Activated naive CD4-positive, alpha-beta T cell treated with anti-CD3 and anti-CD28 coated beads, Interleukin-2, amount 10 ng/mL, durations not matched to agents 7 days and 5 days (primary cell): ENCODE measurements at regions not wholly inside any gene's neighbourhood (a gene's known extent, or its start where the extent isn't known, plus 50 kb on each side); places are given as distances from the start of the nearest gene placed in this dataset.

ENCODE experiments used
- CTCF ChIA-PET: fragments of 350-600 bp; sonication (Branson Sonifier 250); formaldehyde crosslinking; loops from one replicate; lab custom pipeline; 2021; ENCODE audit warnings: antibody characterized with exemption; lab: Charles Lee
- DNase-seq: peaks from one replicate; pipeline ENCODE4 v3.0.0-alpha.2; 2020
- H3K27ac Mint-ChIP-seq: one replicate; pipeline ENCODE4 v1.8.0; 2021; ENCODE audit warnings: mild to moderate bottlenecking, moderate library complexity, mixed read lengths
- H3K27me3 Mint-ChIP-seq: one replicate; pipeline ENCODE4 v1.8.0; 2021; ENCODE audit warnings: mild to moderate bottlenecking, mixed read lengths
- H3K36me3 Mint-ChIP-seq: one replicate; pipeline ENCODE4 v1.8.0; 2021; ENCODE audit warnings: mixed read lengths
- H3K4me1 Mint-ChIP-seq: one replicate; pipeline ENCODE4 v1.8.0; 2021; ENCODE audit warnings: mixed read lengths
- H3K4me3 Mint-ChIP-seq: one replicate; pipeline ENCODE4 v1.8.0; 2021; ENCODE audit warnings: mild to moderate bottlenecking, moderate library complexity, mixed read lengths
- H3K9me3 Mint-ChIP-seq: one replicate; pipeline ENCODE4 v1.8.0; 2021; ENCODE audit warnings: mixed read lengths

GRCh38 chr2:236717729-236718128 lies 148.1 kb downstream of the ACKR3 start:
- CTCF ChIA-PET = no interaction called here
- Mint-ChIP-seq H3K4me3 (no peak overlapping the region), H3K36me3 (no peaks in the 10 kb centered on the region), H3K27me3 (peaks cover 38% of the 10 kb centered on the region), H3K4me1 (no peaks in the 10 kb centered on the region), H3K9me3 (no peaks in the 10 kb centered on the region), H3K27ac (no peak overlapping the region)
- DNase-seq = no peak

DNA sequence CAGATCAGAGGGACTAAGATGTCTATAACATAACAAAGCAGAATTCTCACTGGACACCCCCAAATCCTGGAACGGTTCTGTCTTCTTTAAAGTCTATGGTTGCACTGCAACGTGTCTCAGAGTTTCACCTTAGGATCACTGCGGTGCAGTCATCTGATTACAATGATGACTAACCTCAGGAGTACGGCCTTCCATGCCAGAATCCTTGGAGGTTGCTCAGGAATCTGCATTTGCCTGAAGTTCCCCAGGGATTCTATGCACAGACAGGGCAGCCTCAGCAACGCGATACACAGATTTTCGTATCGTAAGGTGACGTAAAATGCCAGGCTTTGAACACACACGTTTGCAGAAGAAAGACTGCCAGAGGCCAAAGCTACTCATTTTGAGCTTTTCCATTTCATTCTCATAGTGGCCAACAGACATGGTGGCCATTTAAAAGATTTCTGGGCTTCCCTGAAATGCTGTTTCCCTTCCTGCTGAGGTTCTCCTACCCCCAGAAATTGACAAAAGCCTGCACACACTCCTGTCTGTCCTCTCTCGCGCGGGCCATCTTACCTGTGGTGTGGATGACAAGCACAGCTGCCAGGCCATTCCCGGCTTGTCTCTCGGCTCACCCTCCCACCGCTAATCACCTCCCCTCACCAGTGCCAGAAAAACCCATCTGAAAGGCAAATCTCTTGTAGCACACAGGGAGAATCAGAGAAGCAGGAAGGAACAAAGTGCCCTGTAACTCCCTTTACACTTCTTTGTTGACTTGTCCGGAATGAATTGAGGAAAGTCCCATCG lies 148.8 kb downstream of the ACKR3 start:
- DNase-seq = no peak
- peaks cover 33% of the 10 kb centered on the region for H3K27me3 Mint-ChIP-seq
- CTCF ChIA-PET = no interaction called here
- H3K9me3 Mint-ChIP-seq = no peaks in the 10 kb centered on the region
- H3K36me3 Mint-ChIP-seq = no peaks in the 10 kb centered on the region
- no peak overlapping the region for H3K27ac Mint-ChIP-seq
- no peak overlapping the region for H3K4me3 Mint-ChIP-seq
- no peaks in the 10 kb centered on the region for H3K4me1 Mint-ChIP-seq

DNA sequence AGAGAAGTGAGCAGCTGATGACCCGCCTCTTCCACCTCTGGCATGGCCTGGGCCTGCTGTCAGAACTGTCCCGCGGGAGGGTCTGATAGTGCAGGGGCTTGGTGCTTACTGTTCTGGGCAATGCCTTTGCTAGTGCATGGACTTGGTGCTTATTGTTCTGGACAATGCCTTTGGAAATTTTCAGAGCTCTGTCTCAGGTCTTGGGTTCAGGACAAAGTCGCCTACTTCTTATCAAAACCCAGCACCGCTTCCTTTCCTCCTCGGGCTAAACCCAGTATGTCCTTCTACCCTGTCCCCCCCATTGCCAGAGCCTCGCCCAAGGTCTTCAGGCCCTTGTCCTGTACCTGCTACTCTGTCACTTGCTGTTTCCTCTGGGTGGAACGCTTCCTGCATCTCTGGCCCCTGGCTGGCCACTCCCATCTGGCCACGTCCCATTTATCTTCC lies 149.6 kb downstream of the ACKR3 start:
- no peak overlapping the region for H3K27ac Mint-ChIP-seq
- peaks cover 33% of the 10 kb centered on the region for H3K27me3 Mint-ChIP-seq
- no peaks in the 10 kb centered on the region for H3K9me3 Mint-ChIP-seq
- DNase-seq = no peak
- H3K4me3 Mint-ChIP-seq = no peak overlapping the region
- H3K36me3 Mint-ChIP-seq = no peaks in the 10 kb centered on the region
- H3K4me1 Mint-ChIP-seq = no peaks in the 10 kb centered on the region
- CTCF ChIA-PET = no interaction called here

- CTCF ChIA-PET = no interaction called here
- Mint-ChIP-seq H3K4me3 (no peak overlapping the region), H3K27me3 (peaks cover 18% of the 10 kb centered on the region), H3K36me3 (no peaks in the 10 kb centered on the region), H3K4me1 (no peaks in the 10 kb centered on the region), H3K9me3 (no peaks in the 10 kb centered on the region), H3K27ac (no peak overlapping the region)
- DNase-seq = no peak
Measured at GRCh38 chr2:236720974-236721540, 151.4 kb downstream of the ACKR3 start.

GRCh38 chr2:236724200-236724599 lies 154.6 kb downstream of the ACKR3 start:
- Mint-ChIP-seq H3K4me1 (no peaks in the 10 kb centered on the region), H3K4me3 (no peak overlapping the region), H3K27me3 (no peaks in the 10 kb centered on the region), H3K36me3 (no peaks in the 10 kb centered on the region), H3K27ac (no peak overlapping the region), H3K9me3 (no peaks in the 10 kb centered on the region)
- CTCF ChIA-PET = no interaction called here
- DNase-seq = no peak

GRCh38 chr2:236726701-236727450 lies 157.3 kb downstream of the ACKR3 start:
- Mint-ChIP-seq H3K4me3 (no peak overlapping the region), H3K4me1 (no peaks in the 10 kb centered on the region), H3K36me3 (no peaks in the 10 kb centered on the region), H3K9me3 (no peaks in the 10 kb centered on the region), H3K27ac (peak overlapping the region; percentile 46), H3K27me3 (no peaks in the 10 kb centered on the region)
- no peak for DNase-seq
- CTCF ChIA-PET = no interaction called here

- no peak for DNase-seq
- Mint-ChIP-seq H3K4me1 (no peaks in the 10 kb centered on the region), H3K27me3 (no peaks in the 10 kb centered on the region), H3K9me3 (no peaks in the 10 kb centered on the region), H3K27ac (no peak overlapping the region), H3K4me3 (no peak overlapping the region), H3K36me3 (no peaks in the 10 kb centered on the region)
- CTCF ChIA-PET = no interaction called here
Measured at GRCh38 chr2:236728916-236729670, 159.5 kb downstream of the ACKR3 start.

DNA sequence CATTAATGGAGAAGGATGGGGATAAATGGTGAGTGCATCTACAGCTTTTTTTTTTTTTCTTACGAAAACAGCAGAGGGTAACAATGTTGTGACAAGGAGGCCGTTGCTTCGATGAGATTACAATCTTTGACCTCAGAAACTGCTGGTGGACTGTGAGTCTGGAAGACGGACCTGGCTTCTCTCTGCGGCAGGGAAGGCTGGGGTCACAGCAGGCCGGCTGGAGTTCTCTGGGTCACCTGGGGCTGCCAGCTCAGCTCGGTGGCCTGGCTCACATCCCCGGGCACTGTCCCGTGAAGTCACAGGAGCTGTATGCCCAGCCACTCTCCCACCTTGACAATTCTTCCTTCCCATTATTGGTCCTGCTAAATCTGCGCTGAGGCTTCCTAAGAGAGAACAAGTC lies 160.8 kb downstream of the ACKR3 start:
- Mint-ChIP-seq H3K9me3 (no peaks in the 10 kb centered on the region), H3K36me3 (no peaks in the 10 kb centered on the region), H3K27ac (no peak overlapping the region), H3K4me1 (no peaks in the 10 kb centered on the region), H3K4me3 (no peak overlapping the region), H3K27me3 (no peaks in the 10 kb centered on the region)
- DNase-seq = no peak
- CTCF ChIA-PET = no interaction called here

- Mint-ChIP-seq H3K27ac (no peak overlapping the region), H3K27me3 (peaks cover 4% of the 10 kb centered on the region), H3K4me1 (no peaks in the 10 kb centered on the region), H3K36me3 (no peaks in the 10 kb centered on the region), H3K4me3 (no peak overlapping the region), H3K9me3 (no peaks in the 10 kb centered on the region)
- DNase-seq = no peak
- CTCF ChIA-PET = no interaction called here
Measured at GRCh38 chr2:236731767-236732580, 162.3 kb downstream of the ACKR3 start.

GRCh38 chr2:236733156-236733555 lies 163.5 kb downstream of the ACKR3 start:
- Mint-ChIP-seq H3K27ac (no peak overlapping the region), H3K9me3 (no peaks in the 10 kb centered on the region), H3K27me3 (peaks cover 9% of the 10 kb centered on the region), H3K4me1 (no peaks in the 10 kb centered on the region), H3K36me3 (no peaks in the 10 kb centered on the region), H3K4me3 (no peak overlapping the region)
- CTCF ChIA-PET = no interaction called here
- DNase-seq = no peak

DNA sequence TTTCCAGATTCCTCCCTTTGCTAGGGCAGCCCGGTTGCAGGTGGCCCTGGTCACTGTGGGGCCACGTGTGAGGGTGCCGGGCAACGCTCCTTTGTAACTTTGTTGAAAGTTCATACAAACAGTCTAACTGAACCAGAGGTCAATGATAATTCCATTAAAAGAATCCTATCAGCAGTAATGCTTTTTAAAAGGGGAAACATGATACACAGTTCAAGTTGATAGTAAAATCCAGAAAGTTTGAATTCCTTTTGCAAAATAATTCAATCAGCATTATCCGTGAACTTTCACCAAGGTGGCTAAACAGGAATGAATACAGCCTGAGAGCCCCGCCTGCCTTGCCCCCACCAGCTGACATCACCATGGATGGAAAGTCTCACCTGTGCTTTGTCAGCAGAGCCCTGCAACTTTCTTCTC lies 166.2 kb downstream of the ACKR3 start:
- CTCF ChIA-PET = no interaction called here
- Mint-ChIP-seq H3K27ac (no peak overlapping the region), H3K9me3 (no peaks in the 10 kb centered on the region), H3K27me3 (peaks cover 9% of the 10 kb centered on the region), H3K4me3 (no peak overlapping the region), H3K4me1 (no peaks in the 10 kb centered on the region), H3K36me3 (no peaks in the 10 kb centered on the region)
- no peak for DNase-seq

DNA sequence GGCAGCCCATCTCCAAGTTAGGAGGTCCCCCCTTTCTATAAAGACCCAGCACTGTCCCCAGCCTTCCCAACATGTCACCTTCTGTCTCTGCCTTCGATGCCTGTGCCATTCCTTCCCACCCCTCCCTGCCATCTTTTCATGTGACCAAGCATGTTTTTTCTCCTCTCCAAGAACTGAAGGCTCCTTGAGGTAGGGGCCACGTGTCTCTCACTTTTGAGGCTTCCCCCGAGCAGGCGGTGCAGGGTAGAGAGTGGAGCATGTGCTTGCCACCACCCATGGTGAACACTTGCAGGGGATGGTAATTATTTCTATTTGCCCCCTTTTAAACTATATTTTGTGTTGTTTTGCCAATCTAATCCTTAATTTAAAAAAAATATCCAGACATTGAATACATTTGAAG lies 168.4 kb downstream of the ACKR3 start:
- DNase-seq = no peak
- CTCF ChIA-PET = no interaction called here
- Mint-ChIP-seq H3K4me3 (no peak overlapping the region), H3K27ac (no peak overlapping the region), H3K9me3 (no peaks in the 10 kb centered on the region), H3K4me1 (no peaks in the 10 kb centered on the region), H3K27me3 (peaks cover 9% of the 10 kb centered on the region), H3K36me3 (no peaks in the 10 kb centered on the region)

DNA sequence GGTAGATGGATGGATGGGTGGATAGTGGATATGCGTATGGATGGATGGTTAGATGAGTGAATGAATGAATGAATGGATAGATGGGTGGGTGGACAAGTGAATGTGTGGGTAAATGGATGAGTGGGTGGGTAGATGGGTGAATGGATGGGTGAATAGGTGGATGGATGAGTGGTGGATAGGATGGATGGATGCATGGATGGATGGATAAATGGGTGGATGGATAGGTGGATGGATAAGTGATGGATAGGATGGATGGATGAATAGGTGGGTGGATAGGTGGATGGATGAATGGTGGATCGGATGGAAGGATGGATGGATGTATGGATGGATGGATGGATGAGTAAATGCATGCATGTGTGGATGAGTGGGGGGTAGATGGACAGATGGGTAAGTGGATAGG lies 169.3 kb downstream of the ACKR3 start:
- Mint-ChIP-seq H3K27ac (no peak overlapping the region), H3K27me3 (peaks cover 9% of the 10 kb centered on the region), H3K9me3 (no peaks in the 10 kb centered on the region), H3K4me1 (no peaks in the 10 kb centered on the region), H3K4me3 (no peak overlapping the region), H3K36me3 (no peaks in the 10 kb centered on the region)
- CTCF ChIA-PET = interaction anchor here (0.6 kb wide), 1 partner anchor 431 kb away, joined by 3 read pairs; no protein-coding TSS in a partner anchor
- DNase-seq = no peak
